DND-41 (cell line): ENCODE measurements at regions not wholly inside any gene's neighbourhood (a gene's known extent, or its start where the extent isn't known, plus 50 kb on each side); places are given as distances from the start of the nearest gene placed in this dataset.

ENCODE experiments used
- EZH2 ChIP-seq: IDR thresholded peaks from 3 replicates; pipeline ENCODE4 v1.6.1; 2012; ENCODE audit warnings: borderline replicate concordance, low read depth, mild to moderate bottlenecking, moderate library complexity, low read length, inconsistent platforms; ENCODE audit not compliant: severe bottlenecking
- TF ChIP-seq, protein P1 (sequence below): IDR thresholded peaks from 2 replicates; pipeline ENCODE4 v1.5.1; 2012; ENCODE audit warnings: borderline replicate concordance, low read length, moderate library complexity, mild to moderate bottlenecking; ENCODE audit not compliant: poor library complexity, severe bottlenecking; ENCODE audit errors: extremely low read depth

DNA sequence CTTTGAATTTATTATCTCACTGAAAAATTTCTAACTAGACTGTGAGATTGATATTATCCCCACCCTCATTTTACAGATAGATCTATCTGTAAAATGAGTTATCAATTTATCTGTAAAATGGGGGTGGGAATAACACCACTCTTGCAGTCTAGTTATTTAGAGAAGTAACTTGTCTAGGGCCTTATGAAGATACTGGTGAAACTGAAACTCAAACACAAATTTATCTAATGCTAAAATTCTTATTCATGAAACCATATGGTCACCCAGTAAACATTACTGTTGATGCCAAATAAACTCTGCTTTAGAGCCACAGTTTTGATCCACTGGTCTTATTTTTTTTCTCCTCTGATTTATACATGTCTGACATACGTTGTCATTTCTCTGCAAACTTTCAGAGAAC lies 52.1 kb upstream of the SMIM36 start:
- TF ChIP-seq EZH2 = no peak
- TF ChIP-seq, protein P1, sequence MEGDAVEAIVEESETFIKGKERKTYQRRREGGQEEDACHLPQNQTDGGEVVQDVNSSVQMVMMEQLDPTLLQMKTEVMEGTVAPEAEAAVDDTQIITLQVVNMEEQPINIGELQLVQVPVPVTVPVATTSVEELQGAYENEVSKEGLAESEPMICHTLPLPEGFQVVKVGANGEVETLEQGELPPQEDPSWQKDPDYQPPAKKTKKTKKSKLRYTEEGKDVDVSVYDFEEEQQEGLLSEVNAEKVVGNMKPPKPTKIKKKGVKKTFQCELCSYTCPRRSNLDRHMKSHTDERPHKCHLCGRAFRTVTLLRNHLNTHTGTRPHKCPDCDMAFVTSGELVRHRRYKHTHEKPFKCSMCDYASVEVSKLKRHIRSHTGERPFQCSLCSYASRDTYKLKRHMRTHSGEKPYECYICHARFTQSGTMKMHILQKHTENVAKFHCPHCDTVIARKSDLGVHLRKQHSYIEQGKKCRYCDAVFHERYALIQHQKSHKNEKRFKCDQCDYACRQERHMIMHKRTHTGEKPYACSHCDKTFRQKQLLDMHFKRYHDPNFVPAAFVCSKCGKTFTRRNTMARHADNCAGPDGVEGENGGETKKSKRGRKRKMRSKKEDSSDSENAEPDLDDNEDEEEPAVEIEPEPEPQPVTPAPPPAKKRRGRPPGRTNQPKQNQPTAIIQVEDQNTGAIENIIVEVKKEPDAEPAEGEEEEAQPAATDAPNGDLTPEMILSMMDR = no peak
